ENCODE measurements at regions not wholly inside any gene's neighbourhood (a gene's known extent, or its start where the extent isn't known, plus 50 kb on each side); places are given as distances from the start of the nearest gene placed in this dataset.

DNA sequence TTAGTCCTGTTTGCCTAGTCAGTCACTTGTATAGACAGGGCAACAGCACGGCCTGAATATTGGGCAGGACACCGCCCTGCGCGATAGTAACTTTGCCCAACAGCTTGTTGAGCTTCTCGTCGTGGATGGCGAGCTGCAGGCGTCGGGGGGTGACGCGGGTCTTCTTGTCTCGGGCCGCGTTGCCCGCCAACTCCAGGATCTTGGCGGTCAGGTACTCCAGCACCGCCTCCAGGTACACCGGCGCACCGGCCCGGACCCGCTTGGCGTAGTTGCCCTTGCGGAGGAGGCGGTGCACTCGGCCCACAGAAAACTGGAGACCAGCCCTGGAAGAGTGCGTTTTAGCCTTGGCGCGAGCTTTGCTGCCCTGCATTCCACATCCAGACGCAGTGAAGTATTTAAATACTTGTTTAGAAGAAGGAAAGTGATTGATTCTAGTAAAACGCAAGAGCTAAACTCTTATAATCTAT, 92.8 kb upstream of the BTN3A2 start:
- no peak overlapping the region for H3K4me3 Mint-ChIP-seq (ENCODE audit: unreplicated experiment)
- no peak for DNase-seq
- H3K4me1 Mint-ChIP-seq (ENCODE audit: low read depth, unreplicated experiment): peaks cover 6% of the 10 kb centered on the region
- H3K27me3 Mint-ChIP-seq (ENCODE audit: unreplicated experiment): no peaks in the 10 kb centered on the region
- TF ChIP-seq, protein P1, sequence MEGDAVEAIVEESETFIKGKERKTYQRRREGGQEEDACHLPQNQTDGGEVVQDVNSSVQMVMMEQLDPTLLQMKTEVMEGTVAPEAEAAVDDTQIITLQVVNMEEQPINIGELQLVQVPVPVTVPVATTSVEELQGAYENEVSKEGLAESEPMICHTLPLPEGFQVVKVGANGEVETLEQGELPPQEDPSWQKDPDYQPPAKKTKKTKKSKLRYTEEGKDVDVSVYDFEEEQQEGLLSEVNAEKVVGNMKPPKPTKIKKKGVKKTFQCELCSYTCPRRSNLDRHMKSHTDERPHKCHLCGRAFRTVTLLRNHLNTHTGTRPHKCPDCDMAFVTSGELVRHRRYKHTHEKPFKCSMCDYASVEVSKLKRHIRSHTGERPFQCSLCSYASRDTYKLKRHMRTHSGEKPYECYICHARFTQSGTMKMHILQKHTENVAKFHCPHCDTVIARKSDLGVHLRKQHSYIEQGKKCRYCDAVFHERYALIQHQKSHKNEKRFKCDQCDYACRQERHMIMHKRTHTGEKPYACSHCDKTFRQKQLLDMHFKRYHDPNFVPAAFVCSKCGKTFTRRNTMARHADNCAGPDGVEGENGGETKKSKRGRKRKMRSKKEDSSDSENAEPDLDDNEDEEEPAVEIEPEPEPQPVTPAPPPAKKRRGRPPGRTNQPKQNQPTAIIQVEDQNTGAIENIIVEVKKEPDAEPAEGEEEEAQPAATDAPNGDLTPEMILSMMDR (IDR thresholded peaks at IDR 0.05; ENCODE audit: partially characterized antibody, unreplicated experiment): no peak
- no peaks in the 10 kb centered on the region for H3K36me3 Mint-ChIP-seq (ENCODE audit: unreplicated experiment)
- H3K9me3 Mint-ChIP-seq (ENCODE audit: unreplicated experiment): no peaks in the 10 kb centered on the region
- H3K27ac Mint-ChIP-seq (ENCODE audit: unreplicated experiment): no peak overlapping the region

DNA sequence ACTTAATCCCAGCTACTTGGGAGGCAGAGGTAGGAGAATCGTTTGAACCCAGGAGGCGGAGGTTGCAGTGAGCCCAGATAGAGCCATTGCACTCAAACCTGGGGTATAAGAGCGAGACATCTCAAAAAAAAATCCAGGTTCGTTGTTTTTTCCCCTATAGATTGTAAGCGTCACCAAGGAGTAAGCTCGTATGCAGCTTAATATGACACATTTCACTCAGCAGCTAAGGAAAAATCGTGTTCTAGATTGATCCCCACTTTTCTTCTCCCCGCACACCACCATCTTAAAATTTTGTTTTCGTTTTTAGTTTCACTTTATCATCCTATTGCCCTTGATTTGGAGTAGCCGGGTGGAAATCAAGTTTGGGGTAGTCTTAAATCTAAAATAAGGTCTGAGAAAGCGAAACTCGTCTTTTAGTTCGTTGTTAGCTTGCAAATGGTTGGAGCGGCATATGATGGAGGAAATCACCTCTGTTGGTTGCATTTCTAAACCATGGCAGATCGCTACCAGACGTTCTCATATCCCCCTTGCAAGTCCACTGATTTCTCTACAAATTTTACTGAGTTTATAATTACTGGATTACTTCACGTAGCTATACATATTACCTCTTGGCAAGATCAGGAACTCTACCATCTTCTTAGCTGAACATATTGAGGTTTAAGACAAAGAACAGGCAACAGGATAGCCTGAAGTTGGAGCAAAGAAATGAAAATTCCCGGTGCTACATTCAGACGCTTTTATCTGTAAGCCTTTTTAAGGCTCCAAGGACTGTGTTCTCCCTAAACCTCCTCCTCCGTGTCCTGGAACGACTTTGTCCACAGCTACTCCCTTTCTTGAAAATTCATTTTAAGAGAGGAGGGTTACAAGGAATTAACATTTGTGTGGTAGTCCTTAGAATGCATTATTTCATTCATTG, 91.1 kb upstream of the BTN3A2 start:
- Mint-ChIP-seq H3K27me3 (ENCODE audit: unreplicated experiment) (no peaks in the 10 kb centered on the region), H3K36me3 (ENCODE audit: unreplicated experiment) (no peaks in the 10 kb centered on the region), H3K27ac (ENCODE audit: unreplicated experiment) (no peak overlapping the region), H3K9me3 (ENCODE audit: unreplicated experiment) (no peaks in the 10 kb centered on the region), H3K4me1 (ENCODE audit: low read depth, unreplicated experiment) (peaks cover 6% of the 10 kb centered on the region), H3K4me3 (ENCODE audit: unreplicated experiment) (no peak overlapping the region)
- TF ChIP-seq, protein P1 (IDR thresholded peaks at IDR 0.05; ENCODE audit: partially characterized antibody, unreplicated experiment): no peak
- DNase-seq: no peak

DNA sequence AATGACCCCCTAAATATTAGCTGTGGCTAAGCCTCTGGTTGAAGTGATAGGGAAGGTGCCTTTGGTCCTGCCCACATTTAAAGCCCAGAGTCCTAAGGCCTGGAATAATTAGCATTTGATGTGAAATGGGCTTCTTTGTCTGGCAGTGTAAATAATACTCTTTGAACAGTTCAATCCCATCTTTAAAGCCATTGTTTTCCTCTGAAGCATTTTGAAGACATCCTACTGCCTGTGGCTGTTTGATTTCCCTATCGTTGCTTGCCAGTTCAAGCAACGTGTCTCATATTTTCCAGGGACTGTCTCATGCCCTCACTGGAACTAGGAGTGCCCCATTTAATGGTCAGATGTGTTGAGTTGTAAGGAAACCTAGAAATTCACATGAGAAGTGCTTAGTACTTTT, 89.3 kb upstream of the BTN3A2 start:
- TF ChIP-seq, protein P1 (IDR thresholded peaks at IDR 0.05; ENCODE audit: partially characterized antibody, unreplicated experiment): no peak

DNA sequence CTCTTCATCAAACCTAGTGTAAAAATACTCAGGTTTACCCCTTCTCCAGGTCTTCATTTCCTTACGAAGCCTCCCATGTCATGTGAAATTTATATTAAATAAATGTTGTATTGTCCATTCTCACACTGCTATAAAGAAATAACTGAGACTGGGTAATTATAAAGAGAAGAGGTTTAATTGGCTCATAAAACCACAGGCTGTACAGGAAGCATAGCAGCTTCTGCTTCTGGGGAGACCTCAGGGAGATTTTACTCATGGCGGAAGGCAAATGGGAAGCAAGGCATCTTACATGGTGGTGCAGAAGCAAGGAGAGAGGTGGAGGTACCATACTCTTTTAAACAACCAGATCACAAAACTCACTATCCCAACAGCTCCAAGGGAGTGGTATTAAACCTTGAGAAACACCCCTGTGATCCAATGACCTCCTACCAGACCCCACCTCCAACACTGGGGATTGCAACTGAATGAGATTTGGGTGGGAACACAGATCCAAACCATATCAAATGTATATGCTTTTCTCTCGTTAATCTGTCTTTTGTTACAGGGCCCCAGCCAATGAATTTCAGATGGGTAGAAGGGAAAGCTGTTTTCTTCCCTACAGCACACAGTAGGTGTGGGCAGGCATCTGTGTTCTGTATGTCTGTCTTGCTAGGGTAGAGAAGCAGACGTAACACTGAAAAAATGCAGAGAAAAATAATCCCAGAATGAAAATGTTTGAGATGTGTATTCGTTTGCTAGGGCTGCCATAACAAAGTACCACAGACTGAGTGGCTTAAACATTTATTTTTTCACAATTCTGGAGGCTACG, 88.0 kb upstream of the BTN3A2 start:
- Mint-ChIP-seq H3K27me3 (ENCODE audit: unreplicated experiment) (no peaks in the 10 kb centered on the region), H3K27ac (ENCODE audit: unreplicated experiment) (no peak overlapping the region), H3K9me3 (ENCODE audit: unreplicated experiment) (no peaks in the 10 kb centered on the region), H3K4me1 (ENCODE audit: low read depth, unreplicated experiment) (no peaks in the 10 kb centered on the region), H3K36me3 (ENCODE audit: unreplicated experiment) (no peaks in the 10 kb centered on the region), H3K4me3 (ENCODE audit: unreplicated experiment) (no peak overlapping the region)
- TF ChIP-seq, protein P1 (IDR thresholded peaks at IDR 0.05; ENCODE audit: partially characterized antibody, unreplicated experiment): no peak
- DNase-seq: no peak

More for the DNA sequence above, 89.3 kb upstream of the BTN3A2 start:
- H3K27me3 Mint-ChIP-seq (ENCODE audit: unreplicated experiment): no peaks in the 10 kb centered on the region
- H3K36me3 Mint-ChIP-seq (ENCODE audit: unreplicated experiment): no peaks in the 10 kb centered on the region
- H3K4me1 Mint-ChIP-seq (ENCODE audit: low read depth, unreplicated experiment): no peaks in the 10 kb centered on the region
- H3K4me3 Mint-ChIP-seq (ENCODE audit: unreplicated experiment): no peak overlapping the region
- no peak for DNase-seq
- no peaks in the 10 kb centered on the region for H3K9me3 Mint-ChIP-seq (ENCODE audit: unreplicated experiment)
- H3K27ac Mint-ChIP-seq (ENCODE audit: unreplicated experiment): no peak overlapping the region
